ENCODE measurements at regions not wholly inside any gene's neighbourhood (a gene's known extent, or its start where the extent isn't known, plus 50 kb on each side); places are given as distances from the start of the nearest gene placed in this dataset.

DNA sequence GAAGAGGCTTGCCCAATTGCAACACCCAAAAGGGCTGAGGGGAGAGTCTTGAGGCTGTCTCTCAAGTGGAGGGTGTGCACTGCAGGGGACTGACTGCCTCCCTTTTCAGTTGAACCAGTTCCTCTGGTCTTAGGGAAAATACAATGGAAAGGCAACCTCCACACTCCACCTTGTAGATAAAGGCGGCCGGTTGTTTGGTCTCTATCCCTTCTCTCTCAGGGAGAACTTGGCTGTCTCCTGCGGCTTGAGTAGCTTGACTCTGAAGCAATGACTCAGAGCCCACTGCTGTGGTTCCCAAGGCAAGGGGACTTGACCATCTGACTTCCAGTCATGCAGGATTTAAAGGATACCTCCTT, 143.2 kb upstream of the UMPS start:
- no peak for DNase-seq

GRCh38 chr3:124588036-124588435, 142.2 kb upstream of the UMPS start:
- no peak for DNase-seq

DNA sequence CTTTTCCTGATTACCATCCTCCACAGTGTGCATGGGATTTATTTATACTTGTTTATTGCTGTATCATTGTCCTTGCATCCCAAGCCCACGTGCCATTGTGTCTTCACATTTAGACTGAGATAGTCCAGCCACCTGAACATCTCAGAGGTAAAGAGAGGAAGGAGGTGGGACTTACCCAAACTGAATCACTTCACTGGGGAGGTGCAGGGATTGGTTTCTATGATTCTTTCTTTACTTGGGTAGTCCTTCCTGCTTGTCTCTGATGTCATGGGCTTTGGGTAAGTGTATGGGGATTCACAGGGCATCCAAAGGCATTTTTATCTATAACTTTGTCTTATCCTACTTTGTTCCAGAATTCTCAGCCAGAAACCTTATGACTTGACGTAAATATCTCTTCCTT, 141.5 kb upstream of the UMPS start:
- DNase-seq: no peak

- no peak for DNase-seq
Measured at GRCh38 chr3:124591699-124592098, 138.6 kb upstream of the UMPS start.

DNA sequence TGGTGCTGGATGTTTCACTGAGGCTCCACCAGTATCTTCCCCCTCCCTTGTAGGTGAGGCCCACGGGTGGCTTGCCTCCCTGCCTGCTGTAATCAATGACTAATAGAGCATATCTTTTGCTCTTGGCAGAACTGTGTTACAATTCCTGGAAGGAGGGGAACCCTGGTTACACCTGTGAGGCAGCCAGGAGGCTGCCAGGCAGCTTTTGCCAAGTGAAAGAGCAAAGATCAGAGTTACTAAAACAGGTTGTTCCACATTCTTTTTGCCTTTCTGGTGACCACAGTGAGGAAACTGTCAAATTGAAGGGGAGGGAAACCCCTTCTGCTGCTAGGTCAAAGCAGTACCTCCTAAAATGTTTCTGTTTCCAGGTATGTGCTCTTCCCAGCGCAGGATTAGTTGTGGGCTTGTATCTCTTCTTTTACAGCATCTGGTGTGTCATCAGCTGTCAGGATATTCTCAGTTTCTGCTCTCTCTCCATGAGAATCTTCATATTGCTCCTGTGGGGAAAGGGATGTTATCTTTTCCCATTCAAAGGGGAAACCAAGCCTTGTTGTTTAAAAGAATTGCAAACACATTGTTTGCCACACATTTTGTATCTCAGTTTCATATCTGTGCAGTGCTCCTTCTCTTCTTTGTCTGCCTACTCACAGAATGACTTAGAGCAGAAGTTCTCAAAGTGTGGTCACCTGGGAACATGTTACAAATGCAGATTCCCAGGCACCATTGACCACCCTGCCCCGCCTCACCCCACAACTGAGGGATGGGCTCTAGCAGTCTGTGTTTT, 137.4 kb upstream of the UMPS start:
- DNase-seq: no peak

DNA sequence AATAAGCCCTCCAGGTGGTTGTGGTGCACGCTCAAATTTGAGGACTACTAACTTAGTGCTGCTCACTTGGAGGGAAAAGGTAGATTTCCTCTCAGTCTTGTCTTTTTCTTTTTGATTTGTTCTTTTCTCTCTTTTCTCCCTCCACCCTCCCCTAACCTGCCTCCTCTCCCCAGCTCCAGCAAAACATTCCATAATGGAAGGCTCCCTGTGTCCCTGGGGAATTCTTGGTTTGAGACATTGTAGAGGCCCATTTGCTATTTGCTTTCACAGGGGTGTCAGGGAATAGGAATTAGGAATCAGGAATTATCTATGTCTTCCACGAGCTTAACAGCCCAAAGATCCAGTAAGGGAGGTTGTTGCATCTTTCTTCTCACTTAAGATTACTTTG, 136.8 kb upstream of the UMPS start:
- DNase-seq: no peak

GRCh38 chr3:124594581-124594980, 135.7 kb upstream of the UMPS start:
- DNase-seq: no peak

DNA sequence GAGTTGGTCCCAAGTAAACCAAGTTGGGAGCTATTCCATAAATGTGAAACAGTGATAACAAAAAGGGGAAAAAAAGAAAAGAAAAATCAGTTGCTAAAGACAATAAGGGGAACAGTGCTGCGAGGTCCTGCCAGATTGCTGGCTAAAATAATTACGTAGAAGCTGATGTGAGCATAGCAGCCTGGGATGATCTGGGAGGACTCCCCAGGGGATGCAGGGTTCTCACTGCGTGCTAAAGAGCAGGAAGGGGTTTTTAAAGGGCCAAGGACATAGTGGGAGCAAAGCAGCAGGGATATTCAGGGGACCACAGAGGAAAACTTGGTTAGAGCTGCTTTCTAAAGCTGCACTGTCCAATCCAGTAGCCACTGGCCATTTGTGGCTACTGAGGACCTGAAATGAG, 133.0 kb upstream of the UMPS start:
- DNase-seq: no peak

- DNase-seq: no peak
Measured at GRCh38 chr3:124597979-124598378, 132.3 kb upstream of the UMPS start.

DNA sequence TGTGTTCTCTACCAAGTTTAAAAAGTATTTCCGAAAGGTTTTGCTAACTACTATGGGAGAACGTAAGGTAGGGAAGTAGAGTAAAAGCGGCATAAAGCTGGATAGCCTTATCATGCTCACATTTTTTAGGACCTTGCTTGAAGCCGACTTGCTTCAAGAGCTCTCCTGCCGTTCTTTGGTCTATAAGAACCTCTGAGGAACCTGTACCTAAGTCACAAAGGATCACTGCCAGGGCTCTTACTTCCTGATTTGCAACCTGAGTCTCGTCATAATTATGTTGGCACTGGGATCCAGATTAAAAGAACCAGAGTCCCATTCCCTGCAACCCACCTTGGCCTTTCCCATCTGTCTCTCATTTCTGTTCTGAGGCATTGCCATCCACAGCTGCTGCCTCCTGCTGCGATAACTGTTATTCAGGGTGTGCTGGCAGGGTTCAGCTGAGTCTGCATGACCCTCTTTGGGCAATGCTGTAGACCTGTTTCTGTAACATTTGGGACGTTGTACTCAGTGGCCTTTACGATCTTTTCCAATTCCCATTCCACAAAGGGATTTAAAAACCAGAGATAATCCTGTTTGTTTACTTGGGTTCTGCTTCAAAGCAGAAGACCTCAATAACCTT, 131.0 kb upstream of the UMPS start:
- no peak for DNase-seq

DNA sequence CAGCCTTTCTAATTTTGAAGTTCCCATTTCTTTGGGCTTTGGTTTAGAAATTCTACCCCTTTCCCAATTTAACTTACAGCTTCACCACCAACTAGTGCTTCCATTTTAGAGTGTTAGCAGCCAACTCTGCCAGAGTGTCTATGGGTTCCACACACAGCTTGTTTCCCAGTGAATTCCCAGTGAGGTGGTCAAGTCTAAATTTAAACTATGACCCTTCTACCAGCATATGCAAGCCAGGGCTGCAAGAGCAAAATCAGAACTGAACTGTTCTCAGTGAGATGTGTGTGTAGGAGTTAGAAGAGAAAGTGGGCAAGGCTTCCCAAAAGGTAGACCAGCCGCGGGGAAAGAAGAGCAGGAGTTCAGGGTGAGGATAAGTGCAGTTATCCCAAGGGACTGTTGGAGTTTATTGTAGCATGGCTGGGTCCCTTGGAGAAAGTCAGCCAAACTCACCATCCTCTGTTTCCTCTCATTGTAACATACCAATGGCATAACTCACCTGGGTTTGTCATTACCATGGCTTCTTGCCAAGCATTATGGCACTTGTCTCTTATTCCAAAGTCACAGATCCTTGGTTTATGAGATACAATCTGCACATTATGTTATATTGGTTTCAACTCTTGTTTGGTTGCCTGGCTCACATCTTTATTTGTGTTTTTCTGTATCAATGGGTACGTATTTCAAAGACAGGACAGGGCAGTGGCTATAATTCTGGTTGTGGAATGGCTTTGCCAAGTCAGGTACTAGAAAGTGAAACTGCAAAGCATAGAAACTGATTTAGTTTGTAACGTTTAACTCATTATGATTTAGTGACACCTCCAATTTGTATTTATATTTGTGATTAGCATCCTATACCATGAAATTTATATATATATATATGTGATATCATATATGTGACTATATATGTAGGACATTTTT, 130.2 kb upstream of the UMPS start:
- DNase-seq: no peak

DNA sequence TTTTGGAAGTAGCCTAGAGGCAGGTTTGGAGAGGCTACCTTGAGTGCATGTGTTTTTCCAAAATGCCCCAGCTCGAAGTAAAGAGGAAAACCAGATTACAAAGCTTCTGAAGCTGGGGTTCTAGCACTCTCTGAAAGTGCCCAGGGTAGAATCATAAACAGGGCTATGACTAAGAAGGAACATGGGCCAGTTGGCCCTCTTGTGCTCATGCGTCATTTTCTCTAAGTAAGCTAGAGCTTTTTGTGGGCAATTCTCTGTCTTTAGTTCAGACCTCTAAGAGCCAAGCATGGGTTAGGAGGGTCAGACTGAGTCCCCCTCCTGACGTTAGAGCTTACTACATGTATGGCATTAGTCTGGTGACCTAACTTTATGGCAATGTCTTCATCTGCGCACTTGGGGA, 129.5 kb upstream of the UMPS start:
- no peak for DNase-seq

GRCh38 chr3:124601190-124601589, 129.1 kb upstream of the UMPS start:
- no peak for DNase-seq

GRCh38 chr3:124602980-124603627, 127.1 kb upstream of the UMPS start:
- no peak for DNase-seq

DNA sequence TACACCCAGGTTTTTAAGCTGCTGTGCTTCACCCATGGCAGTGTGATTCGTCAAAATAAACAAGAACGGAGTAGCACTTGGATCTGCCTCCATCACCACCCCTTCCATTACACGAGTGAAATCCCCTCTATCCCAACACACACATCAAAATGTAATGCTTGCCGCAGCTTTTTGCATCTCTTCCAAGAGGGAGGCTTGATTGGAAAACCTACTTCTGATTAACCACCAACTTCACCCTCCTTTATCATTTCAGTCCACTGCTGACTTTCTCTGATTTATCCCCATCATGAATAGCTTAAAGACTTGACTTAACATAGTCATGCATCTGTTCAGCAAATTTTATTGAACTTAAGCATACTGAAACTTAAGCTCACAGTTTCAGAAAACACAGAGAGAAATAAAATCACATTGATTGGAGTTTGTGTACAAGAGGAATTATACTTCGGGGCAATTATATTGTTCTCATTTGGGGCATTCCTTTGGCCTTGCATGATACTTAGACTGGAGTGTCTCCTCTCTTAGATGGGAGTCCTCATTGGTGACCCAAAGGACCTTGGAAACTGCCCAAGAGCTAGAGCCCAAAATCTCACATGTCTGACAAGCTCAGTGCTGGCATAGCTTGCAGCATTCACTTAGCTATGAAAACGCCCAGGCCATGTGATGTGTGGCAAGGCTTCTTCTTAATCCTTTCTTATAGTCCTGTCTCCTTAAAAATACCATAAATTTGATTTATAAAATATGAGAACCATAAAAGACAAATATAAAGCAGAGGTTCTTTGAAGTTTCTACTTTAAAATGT, 124.3 kb upstream of the UMPS start:
- no peak for DNase-seq

GRCh38 chr3:124607163-124607562, 123.1 kb upstream of the UMPS start:
- no peak for DNase-seq

GRCh38 chr3:124609402-124609801, 120.8 kb upstream of the UMPS start:
- DNase-seq: no peak

GRCh38 chr3:124610130-124610529, 120.1 kb upstream of the UMPS start:
- no peak for DNase-seq

DNA sequence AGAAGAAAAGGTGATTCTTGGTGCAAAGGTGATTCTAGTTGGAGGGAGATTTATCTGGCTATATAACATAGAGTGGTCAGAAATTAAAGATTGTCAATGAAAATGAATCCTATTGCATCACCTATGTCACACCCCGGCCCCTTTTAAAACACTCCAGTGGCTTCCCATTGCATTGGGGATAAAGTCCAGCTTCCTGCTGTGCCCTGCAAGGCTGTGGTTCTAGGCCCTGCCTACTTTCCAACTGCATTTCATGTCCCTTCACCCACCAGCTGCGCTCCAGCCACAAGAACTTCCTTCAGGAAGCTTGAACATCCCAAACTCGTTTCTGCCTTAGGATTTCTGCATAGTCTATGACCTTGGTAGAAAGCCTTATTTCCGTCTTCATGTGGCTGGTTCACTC, 118.7 kb upstream of the UMPS start:
- DNase-seq: no peak

DNA sequence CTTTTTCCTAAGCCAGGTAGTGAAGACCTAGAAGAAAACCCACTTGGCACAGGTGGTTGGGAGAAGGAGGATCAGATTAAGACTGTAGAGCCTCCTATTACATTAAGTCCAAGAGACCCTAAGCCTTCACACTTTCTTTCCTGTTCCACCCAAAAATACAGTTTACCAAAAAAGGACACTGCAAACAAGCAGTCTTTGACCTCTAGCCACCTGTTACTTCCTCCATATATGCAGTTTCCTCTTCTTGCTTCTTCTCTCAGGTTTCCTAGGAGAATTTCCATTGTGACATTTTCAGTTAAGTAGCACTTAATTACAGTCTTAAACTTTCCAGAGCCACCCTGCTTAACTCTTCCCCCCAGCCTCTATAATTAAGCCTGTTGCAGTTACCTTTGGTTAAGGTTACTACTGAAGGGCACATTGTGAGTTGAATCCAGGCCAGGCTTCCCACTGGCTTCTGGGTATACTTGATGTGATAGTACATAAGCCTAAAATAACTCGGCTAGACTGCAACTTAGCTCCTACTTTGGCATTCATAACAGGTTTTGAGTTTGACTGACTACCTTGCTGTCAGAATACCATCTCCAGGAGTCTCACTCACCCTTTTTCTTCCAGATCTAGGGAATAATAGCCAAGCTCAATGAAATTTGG, 114.2 kb upstream of the UMPS start:
- DNase-seq: no peak

- DNase-seq: no peak
Measured at GRCh38 chr3:124617177-124617576, 113.1 kb upstream of the UMPS start.
